ENCODE measurements at regions not wholly inside any gene's neighbourhood (a gene's known extent, or its start where the extent isn't known, plus 50 kb on each side); places are given as distances from the start of the nearest gene placed in this dataset.
"Not testable (repeated sequence)": the region's sequence is repeated elsewhere in the genome, so short reads cannot be mapped to it uniquely, and the experiment has no call there.

- DNase-seq (no peak), ATAC-seq (no peak)
- Mint-ChIP-seq H3K4me1 (peaks cover 5% of the 10 kb centered on the region), H3K27me3 (no peaks in the 10 kb centered on the region), H3K36me3 (ENCODE audit: low read depth) (peaks cover 3% of the 10 kb centered on the region), H3K4me3 (no peak overlapping the region), H3K9me3 (peaks cover 6% of the 10 kb centered on the region), H3K27ac (no peak overlapping the region)
These were observed 51.9 kb upstream of the TBL1XR1 start for GRCh38 chr3:177249203-177249602.

GRCh38 chr3:177250151-177250550 is 52.9 kb upstream of the TBL1XR1 start:
- H3K27ac Mint-ChIP-seq: no peak overlapping the region
- DNase-seq (no peak), ATAC-seq (no peak)
- peaks cover 6% of the 10 kb centered on the region for H3K9me3 Mint-ChIP-seq
- H3K4me1 Mint-ChIP-seq: peaks cover 5% of the 10 kb centered on the region
- peaks cover 3% of the 10 kb centered on the region for H3K36me3 Mint-ChIP-seq (ENCODE audit: low read depth)
- H3K4me3 Mint-ChIP-seq: no peak overlapping the region
- no peaks in the 10 kb centered on the region for H3K27me3 Mint-ChIP-seq

- DNase-seq (no peak), ATAC-seq (no peak)
- no peak overlapping the region for H3K4me3 Mint-ChIP-seq
- H3K27ac Mint-ChIP-seq: no peak overlapping the region
- H3K4me1 Mint-ChIP-seq: peaks cover 4% of the 10 kb centered on the region
- no peaks in the 10 kb centered on the region for H3K27me3 Mint-ChIP-seq
- H3K36me3 Mint-ChIP-seq (ENCODE audit: low read depth): peaks cover 3% of the 10 kb centered on the region
- peaks cover 5% of the 10 kb centered on the region for H3K9me3 Mint-ChIP-seq
These were observed 54.5 kb upstream of the TBL1XR1 start for GRCh38 chr3:177251755-177252154.

- ATAC-seq: no peak
- Mint-ChIP-seq H3K36me3 (ENCODE audit: low read depth) (no peaks in the 10 kb centered on the region), H3K4me3 (no peak overlapping the region), H3K4me1 (no peaks in the 10 kb centered on the region), H3K27me3 (no peaks in the 10 kb centered on the region), H3K27ac (no peak overlapping the region), H3K9me3 (no peaks in the 10 kb centered on the region)
- DNase-seq: no peak
These were observed 59.7 kb upstream of the TBL1XR1 start for GRCh38 chr3:177257006-177257405.

- no peak overlapping the region for H3K4me3 Mint-ChIP-seq
- H3K27me3 Mint-ChIP-seq: no peaks in the 10 kb centered on the region
- DNase-seq (no peak), ATAC-seq (no peak)
- H3K27ac Mint-ChIP-seq: no peak overlapping the region
- no peaks in the 10 kb centered on the region for H3K36me3 Mint-ChIP-seq (ENCODE audit: low read depth)
- H3K9me3 Mint-ChIP-seq: no peaks in the 10 kb centered on the region
- no peaks in the 10 kb centered on the region for H3K4me1 Mint-ChIP-seq
These were observed 60.3 kb upstream of the TBL1XR1 start for GRCh38 chr3:177257625-177258024.

GRCh38 chr3:177262396-177262795 is 65.1 kb upstream of the TBL1XR1 start:
- Mint-ChIP-seq H3K27me3 (no peaks in the 10 kb centered on the region), H3K4me1 (peaks cover 5% of the 10 kb centered on the region), H3K36me3 (ENCODE audit: low read depth) (no peaks in the 10 kb centered on the region), H3K9me3 (no peaks in the 10 kb centered on the region), H3K27ac (no peak overlapping the region), H3K4me3 (no peak overlapping the region)
- no peak for DNase-seq
- ATAC-seq: no peak

GRCh38 chr3:177263615-177264368 is 66.5 kb upstream of the TBL1XR1 start:
- ATAC-seq: no peak
- H3K27me3 Mint-ChIP-seq: no peaks in the 10 kb centered on the region
- DNase-seq: no peak
- H3K4me3 Mint-ChIP-seq: no peak overlapping the region
- H3K27ac Mint-ChIP-seq: no peak overlapping the region
- no peaks in the 10 kb centered on the region for H3K36me3 Mint-ChIP-seq (ENCODE audit: low read depth)
- H3K9me3 Mint-ChIP-seq: no peaks in the 10 kb centered on the region
- H3K4me1 Mint-ChIP-seq: peaks cover 5% of the 10 kb centered on the region

GRCh38 chr3:177271811-177272501 is 74.7 kb upstream of the TBL1XR1 start:
- not testable (repeated sequence) for H3K27ac Mint-ChIP-seq; H3K36me3 Mint-ChIP-seq (ENCODE audit: low read depth); H3K4me3 Mint-ChIP-seq; H3K9me3 Mint-ChIP-seq; ATAC-seq; H3K27me3 Mint-ChIP-seq; DNase-seq; H3K4me1 Mint-ChIP-seq

- H3K36me3 Mint-ChIP-seq (ENCODE audit: low read depth): no peaks in the 10 kb centered on the region
- no peak overlapping the region for H3K27ac Mint-ChIP-seq
- DNase-seq: no peak
- H3K4me3 Mint-ChIP-seq: no peak overlapping the region
- no peaks in the 10 kb centered on the region for H3K27me3 Mint-ChIP-seq
- no peak for ATAC-seq
- peaks cover 17% of the 10 kb centered on the region for H3K4me1 Mint-ChIP-seq
- H3K9me3 Mint-ChIP-seq: peaks cover 3% of the 10 kb centered on the region
These were observed 80.7 kb upstream of the TBL1XR1 start for GRCh38 chr3:177278016-177278415.

GRCh38 chr3:177279118-177279815 is 82.0 kb upstream of the TBL1XR1 start:
- Mint-ChIP-seq H3K4me3 (no peak overlapping the region), H3K9me3 (peaks cover 3% of the 10 kb centered on the region), H3K27me3 (no peaks in the 10 kb centered on the region), H3K36me3 (ENCODE audit: low read depth) (no peaks in the 10 kb centered on the region), H3K4me1 (peaks cover 22% of the 10 kb centered on the region), H3K27ac (no peak overlapping the region)
- no peak for DNase-seq
- no peak for ATAC-seq

GRCh38 chr3:177281292-177282118 is 84.2 kb upstream of the TBL1XR1 start:
- H3K36me3 Mint-ChIP-seq (ENCODE audit: low read depth): no peaks in the 10 kb centered on the region
- DNase-seq (peak; percentile 13), ATAC-seq (no peak)
- peak overlapping the region; percentile 67 for H3K27ac Mint-ChIP-seq
- peaks cover 27% of the 10 kb centered on the region for H3K4me1 Mint-ChIP-seq
- H3K4me3 Mint-ChIP-seq: no peak overlapping the region
- no peaks in the 10 kb centered on the region for H3K27me3 Mint-ChIP-seq
- H3K9me3 Mint-ChIP-seq: peaks cover 3% of the 10 kb centered on the region

- H3K27me3 Mint-ChIP-seq: no peaks in the 10 kb centered on the region
- H3K36me3 Mint-ChIP-seq (ENCODE audit: low read depth): no peaks in the 10 kb centered on the region
- peaks cover 3% of the 10 kb centered on the region for H3K9me3 Mint-ChIP-seq
- ATAC-seq (no peak), DNase-seq (no peak)
- H3K27ac Mint-ChIP-seq: no peak overlapping the region
- peaks cover 27% of the 10 kb centered on the region for H3K4me1 Mint-ChIP-seq
- no peak overlapping the region for H3K4me3 Mint-ChIP-seq
These were observed 84.9 kb upstream of the TBL1XR1 start for GRCh38 chr3:177282119-177282655.

GRCh38 chr3:177283983-177284382 is 86.7 kb upstream of the TBL1XR1 start:
- no peaks in the 10 kb centered on the region for H3K27me3 Mint-ChIP-seq
- no peak for DNase-seq
- no peak for ATAC-seq
- H3K9me3 Mint-ChIP-seq: peaks cover 3% of the 10 kb centered on the region
- H3K36me3 Mint-ChIP-seq (ENCODE audit: low read depth): no peaks in the 10 kb centered on the region
- H3K4me1 Mint-ChIP-seq: peaks cover 27% of the 10 kb centered on the region
- H3K4me3 Mint-ChIP-seq: no peak overlapping the region
- no peak overlapping the region for H3K27ac Mint-ChIP-seq

GRCh38 chr3:177284383-177284881 is 87.2 kb upstream of the TBL1XR1 start:
- Mint-ChIP-seq H3K27ac (peak overlapping the region; percentile 81), H3K36me3 (ENCODE audit: low read depth) (no peaks in the 10 kb centered on the region), H3K9me3 (peaks cover 3% of the 10 kb centered on the region), H3K4me1 (peaks cover 27% of the 10 kb centered on the region), H3K27me3 (no peaks in the 10 kb centered on the region), H3K4me3 (peak overlapping the region; percentile 11)
- DNase-seq (peak; percentile 43), ATAC-seq (peak; percentile 90)

Measured in activated naive CD8-positive, alpha-beta T cell treated with anti-CD3 and anti-CD28 coated beads, Interleukin-2, amount 50 U/mL, for 24 hours (primary cell).